ENCODE measurements at regions not wholly inside any gene's neighbourhood (a gene's known extent, or its start where the extent isn't known, plus 50 kb on each side); places are given as distances from the start of the nearest gene placed in this dataset.
A peak's percentile ranks its signal among the peaks of the same experiment; 100 is the strongest.
"Not testable (repeated sequence)": the region's sequence is repeated elsewhere in the genome, so short reads cannot be mapped to it uniquely, and the experiment has no call there.

- no peak for DNase-seq
Observed at GRCh38 chr13:69069554-69070133, 1038.0 kb upstream of the ATXN8OS start.

- no peak for DNase-seq
Observed at GRCh38 chr13:69050696-69051095, 1056.9 kb upstream of the ATXN8OS start.

DNA sequence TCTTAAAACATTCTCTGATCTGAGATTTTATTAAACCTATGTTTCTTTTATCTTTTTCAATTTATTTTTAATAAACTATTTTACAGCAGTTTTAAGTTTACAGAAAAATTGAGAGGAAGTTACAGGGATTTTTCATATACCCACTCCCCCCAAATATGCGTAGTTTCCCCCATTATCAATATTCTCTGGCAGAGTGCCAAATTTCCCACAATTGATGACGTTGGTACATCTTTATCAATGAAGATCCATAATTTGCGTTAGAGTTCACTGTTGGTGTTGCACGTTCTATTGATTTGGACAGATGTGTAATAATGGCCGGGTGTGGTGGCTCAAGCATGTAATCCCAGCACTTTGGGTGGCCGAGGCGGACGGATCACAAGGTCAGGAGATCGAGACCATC lies 1063.0 kb upstream of the ATXN8OS start:
- no peak for DNase-seq

GRCh38 chr13:69040898-69041297 lies 1066.7 kb upstream of the ATXN8OS start:
- no peak for DNase-seq

DNA sequence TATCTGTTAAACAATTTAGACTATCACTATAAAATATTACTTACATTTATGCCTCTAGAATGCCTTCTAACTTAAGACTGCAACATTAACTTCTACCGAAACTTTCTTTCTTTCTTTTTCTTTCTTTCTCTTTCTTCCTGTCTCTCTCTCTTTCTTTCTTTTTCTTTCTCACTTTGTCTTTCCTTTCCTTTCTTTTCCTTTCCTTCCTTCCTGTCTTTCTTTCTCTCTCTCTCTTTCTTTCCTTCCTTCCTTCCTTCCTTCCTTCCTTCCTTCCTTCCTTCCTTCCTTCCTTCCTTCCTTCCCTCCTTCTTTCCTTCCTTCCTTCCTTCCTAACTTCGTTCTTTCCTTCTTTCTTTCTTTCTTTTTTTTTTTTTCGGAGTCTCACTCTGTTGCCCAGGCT lies 1071.9 kb upstream of the ATXN8OS start:
- no peak for DNase-seq

DNA sequence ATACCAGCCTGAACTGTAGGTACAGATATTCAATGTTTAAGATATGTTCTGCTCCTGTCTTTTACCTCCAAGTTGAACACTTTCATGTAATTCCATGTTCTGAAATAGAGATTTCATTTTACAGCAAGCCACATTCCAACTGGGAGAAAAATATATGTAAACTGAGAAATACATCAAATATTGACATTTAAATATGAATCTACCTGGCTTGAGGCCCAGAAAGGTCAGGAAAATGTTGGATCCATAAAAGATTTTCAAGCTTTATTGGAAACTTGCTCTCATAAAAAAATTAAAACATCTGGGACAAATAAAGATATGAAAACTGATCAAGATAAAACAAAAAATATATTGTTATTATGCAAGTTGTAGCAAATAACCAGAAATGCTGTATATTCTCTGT lies 1078.7 kb upstream of the ATXN8OS start:
- no peak for DNase-seq

- DNase-seq = no peak
Observed at GRCh38 chr13:69020120-69020519, 1087.5 kb upstream of the ATXN8OS start.

GRCh38 chr13:69018173-69018572 lies 1089.5 kb upstream of the ATXN8OS start:
- not testable (repeated sequence) for DNase-seq

DNA sequence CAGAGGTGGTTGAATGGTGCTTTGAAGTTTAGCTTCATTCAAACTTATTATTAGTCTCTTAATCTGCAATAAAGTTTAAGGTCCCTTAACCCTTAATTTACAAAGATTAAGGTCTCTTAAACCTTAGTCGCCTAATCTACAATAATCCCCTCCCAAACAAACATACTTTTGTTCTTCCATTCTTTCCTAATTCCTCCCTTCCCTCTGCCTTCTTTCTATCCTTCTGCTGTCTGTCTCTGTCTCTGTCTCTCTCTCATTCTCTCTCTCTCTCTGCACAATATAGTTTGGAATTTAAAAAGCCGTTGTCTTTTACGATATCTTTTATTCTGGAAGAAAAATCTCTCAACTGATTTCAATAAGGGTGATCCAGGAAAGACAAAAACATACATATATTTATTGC lies 1096.8 kb upstream of the ATXN8OS start:
- no peak for DNase-seq

- no peak for DNase-seq
Observed at GRCh38 chr13:69008499-69008898, 1099.1 kb upstream of the ATXN8OS start.

DNA sequence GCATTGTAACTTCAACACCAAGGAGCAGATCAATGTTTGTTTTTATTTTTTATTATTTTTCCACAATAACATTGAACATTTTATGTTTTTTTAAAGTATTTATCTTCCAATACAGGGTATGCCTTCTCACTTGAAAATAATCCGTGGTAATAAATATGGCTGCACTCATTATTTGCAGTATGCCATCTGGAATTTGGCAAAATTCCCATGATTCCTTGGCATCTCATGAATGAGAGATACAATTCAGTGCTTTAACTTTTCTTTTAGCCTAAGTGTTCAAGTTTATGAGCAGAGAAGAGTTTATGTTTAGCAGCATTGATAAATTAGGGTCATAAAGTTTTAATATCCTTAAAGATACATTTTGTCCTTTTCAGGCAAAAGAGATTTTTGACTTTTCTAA lies 1109.6 kb upstream of the ATXN8OS start:
- DNase-seq = peak in 1 of 2 experiments; percentile 2

GRCh38 chr13:68996668-68997025 lies 1111.0 kb upstream of the ATXN8OS start:
- no peak for DNase-seq

GRCh38 chr13:68995972-68996667 lies 1111.5 kb upstream of the ATXN8OS start:
- DNase-seq = no peak

- DNase-seq = no peak
Observed at GRCh38 chr13:68993154-68993553, 1114.5 kb upstream of the ATXN8OS start.

DNA sequence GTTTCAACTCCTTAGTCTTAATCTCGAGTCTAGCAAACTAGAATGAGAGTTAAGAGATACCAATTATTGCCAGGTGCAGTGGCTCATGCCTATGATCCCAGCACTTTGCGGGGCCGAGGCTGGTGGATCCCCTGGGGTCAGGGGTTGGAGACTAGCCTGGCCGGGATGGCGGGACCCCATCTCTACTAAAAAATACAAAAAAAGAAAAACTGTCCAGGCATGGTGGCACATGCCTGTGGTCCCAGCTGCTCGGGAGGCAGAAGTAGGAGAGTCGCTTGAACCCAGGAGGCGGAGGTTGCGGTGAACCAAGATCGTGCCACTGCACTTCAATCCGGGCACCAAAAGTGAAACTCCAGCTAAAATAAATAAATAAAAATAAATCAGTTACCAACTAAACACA lies 1119.5 kb upstream of the ATXN8OS start:
- no peak for DNase-seq

GRCh38 chr13:68987585-68987984 lies 1120.0 kb upstream of the ATXN8OS start:
- DNase-seq = no peak

DNA sequence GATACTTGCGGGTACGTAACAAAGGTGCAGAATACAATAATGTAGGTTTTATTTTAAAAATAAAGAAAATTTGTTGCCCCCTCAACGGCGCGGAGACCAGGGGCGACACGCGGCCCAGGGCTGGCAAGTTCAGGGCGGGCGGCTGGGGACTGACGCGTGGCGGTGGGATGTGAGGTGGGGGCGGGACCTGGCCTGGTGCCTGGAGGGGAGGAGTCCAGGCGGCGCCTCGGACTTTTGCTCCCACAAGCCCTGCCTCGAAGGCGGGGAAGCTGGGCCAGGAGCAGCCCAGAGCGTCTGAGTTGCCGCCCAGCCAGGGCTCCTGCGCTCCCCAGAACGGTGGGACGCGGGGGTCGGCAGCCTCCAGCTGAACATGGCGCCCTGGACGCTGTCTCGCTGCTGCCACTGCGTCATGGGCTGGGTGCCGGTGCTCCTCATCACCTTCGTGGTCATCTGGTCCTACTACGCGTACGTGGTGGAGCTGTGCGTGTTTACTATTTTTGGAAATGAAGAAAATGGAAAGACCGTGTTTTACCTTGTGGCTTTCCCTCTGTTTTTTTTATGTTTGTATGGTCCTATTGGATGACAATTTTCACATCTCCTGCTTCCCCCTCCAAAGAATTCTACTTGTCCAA lies 1122.8 kb upstream of the ATXN8OS start:
- no peak for DNase-seq

GRCh38 chr13:68982961-68983619 lies 1124.5 kb upstream of the ATXN8OS start:
- DNase-seq = no peak

DNA sequence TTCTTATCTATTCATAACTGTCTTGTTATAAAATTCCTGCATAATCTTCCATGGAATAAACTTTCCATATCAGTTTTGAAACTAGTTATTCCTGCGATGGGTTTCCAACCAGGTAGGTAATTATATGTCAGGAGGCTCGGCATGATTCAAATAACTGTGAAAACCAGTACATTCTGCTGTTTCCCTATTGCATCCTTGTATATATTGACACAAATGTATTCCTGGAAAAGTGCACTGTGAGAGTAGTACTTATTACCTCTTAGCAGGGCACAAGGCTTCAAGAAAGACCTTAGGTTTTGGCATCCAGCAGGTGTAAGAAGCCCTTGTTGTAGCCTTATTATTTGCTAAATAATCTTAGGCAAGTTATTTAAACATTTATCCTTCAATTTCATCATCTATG lies 1131.3 kb upstream of the ATXN8OS start:
- DNase-seq = no peak

GRCh38 chr13:68970532-68970931 lies 1137.1 kb upstream of the ATXN8OS start:
- no peak for DNase-seq

- DNase-seq = no peak
Observed at GRCh38 chr13:68948586-68948985, 1159.0 kb upstream of the ATXN8OS start.

GRCh38 chr13:68944272-68944671 lies 1163.4 kb upstream of the ATXN8OS start:
- no peak for DNase-seq

DNA sequence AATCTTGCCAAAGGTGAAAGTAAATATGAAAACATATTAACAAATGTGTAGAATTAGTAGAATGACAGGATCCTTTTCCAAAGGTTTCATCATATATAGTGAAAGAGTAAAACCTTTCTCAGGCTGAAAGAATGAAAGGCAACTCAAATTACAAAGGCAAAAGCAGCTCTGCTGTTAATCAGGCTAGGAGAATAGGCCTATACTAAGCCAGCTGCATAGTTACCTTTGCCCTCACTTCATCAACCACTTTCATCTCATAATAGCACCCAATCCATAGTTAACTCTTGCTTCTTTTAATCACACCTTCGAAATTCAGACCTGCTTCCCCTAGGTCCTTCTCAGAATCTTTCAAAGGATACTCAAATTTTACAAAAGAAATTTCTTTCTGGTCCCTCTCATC lies 1167.6 kb upstream of the ATXN8OS start:
- DNase-seq = no peak

GRCh38 chr13:68938639-68939038 lies 1169.0 kb upstream of the ATXN8OS start:
- DNase-seq = no peak
